ENCODE measurements at regions not wholly inside any gene's neighbourhood (a gene's known extent, or its start where the extent isn't known, plus 50 kb on each side); places are given as distances from the start of the nearest gene placed in this dataset.

DNA sequence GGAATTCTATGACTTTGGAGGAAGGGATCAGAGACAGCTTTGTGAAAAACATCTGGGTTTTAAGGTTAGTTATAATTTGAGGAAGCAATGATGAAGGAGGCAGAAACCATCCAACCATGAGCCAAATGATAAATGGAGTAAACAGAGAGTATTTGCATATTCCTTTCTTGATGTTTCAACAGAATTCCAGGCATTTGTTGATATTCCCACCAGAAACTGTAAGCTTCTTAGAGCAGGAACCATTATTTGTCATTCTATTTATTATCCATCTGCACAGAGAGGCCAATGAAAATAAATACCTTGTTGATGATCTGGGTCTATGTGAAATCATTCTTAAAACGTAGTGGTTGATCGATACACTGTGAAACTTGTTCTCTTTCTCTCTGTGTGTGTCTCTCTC is 715.3 kb downstream of the INHBA start:
- Histone ChIP-seq H2BK20ac (ENCODE audit: low read depth, low read length, poor library complexity, severe bottlenecking) (no peak overlapping the region), H3K56ac (ENCODE audit: insufficient read length, low read depth, low read length) (no peak overlapping the region), H3K27ac (ENCODE audit: insufficient read length, low read depth, low read length) (no peak overlapping the region), H2AK5ac (ENCODE audit: insufficient read length, low read length) (no peak overlapping the region), H2BK12ac (ENCODE audit: insufficient read length, low read depth, low read length) (no peak overlapping the region), H3K18ac (ENCODE audit: insufficient read length, low read depth, low read length) (no peak overlapping the region), H4K20me1 (ENCODE audit: control insufficient read depth, insufficient read depth, insufficient read length) (no peaks in the 10 kb centered on the region), H2BK5ac (ENCODE audit: insufficient read length, low read length) (no peak overlapping the region), H2AFZ (ENCODE audit: low read length) (no peak overlapping the region), H3K23ac (ENCODE audit: insufficient read length, low read depth, low read length) (no peak overlapping the region), H3T11ph (ENCODE audit: low read length) (no peak overlapping the region), H4K5ac (ENCODE audit: insufficient read length, low read depth, low read length) (no peak overlapping the region), H4K8ac (replicated peaks; ENCODE audit: insufficient read length, low read depth, low read length) (no peak overlapping the region), H3K14ac (ENCODE audit: insufficient read depth, low read length) (no peak overlapping the region), H3K79me2 (ENCODE audit: insufficient read depth, low read length) (no peaks in the 10 kb centered on the region), H3K4me2 (ENCODE audit: insufficient read depth, insufficient read length, low read length) (no peak overlapping the region), H4K91ac (ENCODE audit: insufficient read length, low read depth, low read length) (no peak overlapping the region), H3K27me3 (ENCODE audit: insufficient read depth, low read length) (no peaks in the 10 kb centered on the region), H3K79me1 (ENCODE audit: insufficient read depth, low read depth, low read length, poor library complexity, severe bottlenecking) (no peaks in the 10 kb centered on the region), H2BK15ac (ENCODE audit: low read depth, low read length) (no peak overlapping the region), H3K23me2 (ENCODE audit: insufficient read length, low read depth, low read length, poor library complexity, severe bottlenecking) (no peaks in the 10 kb centered on the region), H3K9me3 (ENCODE audit: control insufficient read depth, low read depth, low read length) (no peaks in the 10 kb centered on the region), H3K4me1 (ENCODE audit: insufficient read depth, low read length) (no peaks in the 10 kb centered on the region), H3K9ac (ENCODE audit: extremely low read depth, insufficient read length, low read length) (no peak overlapping the region), H3K4ac (ENCODE audit: low read depth, low read length) (no peak overlapping the region), H2BK120ac (ENCODE audit: low read depth, low read length, poor library complexity, severe bottlenecking) (no peak overlapping the region)
- Mint-ChIP-seq H3K27me3 (ENCODE audit: low read depth) (no peaks in the 10 kb centered on the region), H3K27ac (no peak overlapping the region), H3K9me3 (no peaks in the 10 kb centered on the region; a peak in 1 of 5 replicates), H3K4me1 (no peaks in the 10 kb centered on the region), H3K36me3 (ENCODE audit: insufficient read depth in 1 of 3, low read depth in 3 of 3) (no peaks in the 10 kb centered on the region), H3K4me3 (no peak overlapping the region)
- no CpG with 5 or more reads among the region's 2 CpGs for WGBS (ENCODE audit: extremely low coverage, insufficient read length, low lambda C conversion rate)
- TF ChIP-seq, protein P1, sequence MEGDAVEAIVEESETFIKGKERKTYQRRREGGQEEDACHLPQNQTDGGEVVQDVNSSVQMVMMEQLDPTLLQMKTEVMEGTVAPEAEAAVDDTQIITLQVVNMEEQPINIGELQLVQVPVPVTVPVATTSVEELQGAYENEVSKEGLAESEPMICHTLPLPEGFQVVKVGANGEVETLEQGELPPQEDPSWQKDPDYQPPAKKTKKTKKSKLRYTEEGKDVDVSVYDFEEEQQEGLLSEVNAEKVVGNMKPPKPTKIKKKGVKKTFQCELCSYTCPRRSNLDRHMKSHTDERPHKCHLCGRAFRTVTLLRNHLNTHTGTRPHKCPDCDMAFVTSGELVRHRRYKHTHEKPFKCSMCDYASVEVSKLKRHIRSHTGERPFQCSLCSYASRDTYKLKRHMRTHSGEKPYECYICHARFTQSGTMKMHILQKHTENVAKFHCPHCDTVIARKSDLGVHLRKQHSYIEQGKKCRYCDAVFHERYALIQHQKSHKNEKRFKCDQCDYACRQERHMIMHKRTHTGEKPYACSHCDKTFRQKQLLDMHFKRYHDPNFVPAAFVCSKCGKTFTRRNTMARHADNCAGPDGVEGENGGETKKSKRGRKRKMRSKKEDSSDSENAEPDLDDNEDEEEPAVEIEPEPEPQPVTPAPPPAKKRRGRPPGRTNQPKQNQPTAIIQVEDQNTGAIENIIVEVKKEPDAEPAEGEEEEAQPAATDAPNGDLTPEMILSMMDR (conservative IDR thresholded peaks at IDR 0.05): no peak
- no peak for DNase-seq

Measured in H9 (cell line).